ENCODE measurements at regions not wholly inside any gene's neighbourhood (a gene's known extent, or its start where the extent isn't known, plus 50 kb on each side); places are given as distances from the start of the nearest gene placed in this dataset.

GRCh38 chr5:3704661-3705060 is 109.0 kb downstream of the IRX1 start:
- Histone ChIP-seq H2BK20ac (ENCODE audit: low read depth, low read length, poor library complexity, severe bottlenecking) (no peak overlapping the region), H4K20me1 (ENCODE audit: control insufficient read depth, insufficient read depth, insufficient read length) (no peaks in the 10 kb centered on the region)
- H3K4me1 Mint-ChIP-seq = peaks cover 13 to 14% of the 10 kb centered on the region in 2 experiments

More at GRCh38 chr5:3704661-3705060, 109.0 kb downstream of the IRX1 start:
- no peak overlapping the region for H2BK15ac ChIP-seq (ENCODE audit: low read depth, low read length)
- H3K27me3 Mint-ChIP-seq (ENCODE audit: low read depth) = peaks cover 1% of the 10 kb centered on the region
- no peak overlapping the region for H3K4ac ChIP-seq (ENCODE audit: low read depth, low read length)
- H3K14ac ChIP-seq (ENCODE audit: insufficient read depth, low read length) = no peak overlapping the region
- H3K9ac ChIP-seq (ENCODE audit: extremely low read depth, insufficient read length, low read length) = no peak overlapping the region
- no peak overlapping the region for H2AFZ ChIP-seq (ENCODE audit: low read length)
- H3K4me2 ChIP-seq (ENCODE audit: insufficient read depth, insufficient read length, low read length) = no peak overlapping the region
- TF ChIP-seq, protein P1, sequence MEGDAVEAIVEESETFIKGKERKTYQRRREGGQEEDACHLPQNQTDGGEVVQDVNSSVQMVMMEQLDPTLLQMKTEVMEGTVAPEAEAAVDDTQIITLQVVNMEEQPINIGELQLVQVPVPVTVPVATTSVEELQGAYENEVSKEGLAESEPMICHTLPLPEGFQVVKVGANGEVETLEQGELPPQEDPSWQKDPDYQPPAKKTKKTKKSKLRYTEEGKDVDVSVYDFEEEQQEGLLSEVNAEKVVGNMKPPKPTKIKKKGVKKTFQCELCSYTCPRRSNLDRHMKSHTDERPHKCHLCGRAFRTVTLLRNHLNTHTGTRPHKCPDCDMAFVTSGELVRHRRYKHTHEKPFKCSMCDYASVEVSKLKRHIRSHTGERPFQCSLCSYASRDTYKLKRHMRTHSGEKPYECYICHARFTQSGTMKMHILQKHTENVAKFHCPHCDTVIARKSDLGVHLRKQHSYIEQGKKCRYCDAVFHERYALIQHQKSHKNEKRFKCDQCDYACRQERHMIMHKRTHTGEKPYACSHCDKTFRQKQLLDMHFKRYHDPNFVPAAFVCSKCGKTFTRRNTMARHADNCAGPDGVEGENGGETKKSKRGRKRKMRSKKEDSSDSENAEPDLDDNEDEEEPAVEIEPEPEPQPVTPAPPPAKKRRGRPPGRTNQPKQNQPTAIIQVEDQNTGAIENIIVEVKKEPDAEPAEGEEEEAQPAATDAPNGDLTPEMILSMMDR (conservative IDR thresholded peaks at IDR 0.05) = no peak
- no peaks in the 10 kb centered on the region for H3K23me2 ChIP-seq (ENCODE audit: insufficient read length, low read depth, low read length, poor library complexity, severe bottlenecking)
- H3K9me3 ChIP-seq (ENCODE audit: control insufficient read depth, low read depth, low read length) = no peaks in the 10 kb centered on the region
- H2BK5ac ChIP-seq (ENCODE audit: insufficient read length, low read length) = no peak overlapping the region
- no peak for DNase-seq
- H3K79me1 ChIP-seq (ENCODE audit: insufficient read depth, low read depth, low read length, poor library complexity, severe bottlenecking) = no peaks in the 10 kb centered on the region
- H2AK5ac ChIP-seq (ENCODE audit: insufficient read length, low read length) = no peak overlapping the region
- H3K18ac ChIP-seq (ENCODE audit: insufficient read length, low read depth, low read length) = no peak overlapping the region
- no peak overlapping the region for H3K4me3 Mint-ChIP-seq
- H4K5ac ChIP-seq (ENCODE audit: insufficient read length, low read depth, low read length) = no peak overlapping the region
- H3K27ac ChIP-seq (ENCODE audit: insufficient read length, low read depth, low read length) = no peak overlapping the region
- H4K91ac ChIP-seq (ENCODE audit: insufficient read length, low read depth, low read length) = no peak overlapping the region
- H3K4me1 ChIP-seq (ENCODE audit: insufficient read depth, low read length) = peaks cover 3% of the 10 kb centered on the region; the same call in 1 of the 2 replicates
- H3K36me3 Mint-ChIP-seq (ENCODE audit: insufficient read depth in 1 of 3, low read depth in 3 of 3) = no peaks in the 10 kb centered on the region
- no peak overlapping the region for H3K56ac ChIP-seq (ENCODE audit: insufficient read length, low read depth, low read length)
- H3K79me2 ChIP-seq (ENCODE audit: insufficient read depth, low read length) = no peaks in the 10 kb centered on the region
- no peak overlapping the region for H3K23ac ChIP-seq (ENCODE audit: insufficient read length, low read depth, low read length)
- H3K27ac Mint-ChIP-seq = no peak overlapping the region
- H4K8ac ChIP-seq (replicated peaks; ENCODE audit: insufficient read length, low read depth, low read length) = no peak overlapping the region
- H3K27me3 ChIP-seq (ENCODE audit: insufficient read depth, low read length) = no peaks in the 10 kb centered on the region
- no peak overlapping the region for H3T11ph ChIP-seq (ENCODE audit: low read length)
- H2BK120ac ChIP-seq (ENCODE audit: low read depth, low read length, poor library complexity, severe bottlenecking) = no peak overlapping the region
- H3K9me3 Mint-ChIP-seq = peaks cover 0 to 2% of the 10 kb centered on the region in 2 experiments; a peak in 1 of 5 replicates
- H2BK12ac ChIP-seq (ENCODE audit: insufficient read length, low read depth, low read length) = no peak overlapping the region

Data from H9 (cell line).